Prostate gland (tissue), 2 donors: ENCODE measurements at regions not wholly inside any gene's neighbourhood (a gene's known extent, or its start where the extent isn't known, plus 50 kb on each side); places are given as distances from the start of the nearest gene placed in this dataset.

Source experiments
- POLR2A ChIP-seq: fragments of 450-650 bp; IDR thresholded peaks from one replicate; pipeline ENCODE4 v1.6.1; 2016; ENCODE audit warnings: antibody characterized with exemption, mild to moderate bottlenecking
- TF ChIP-seq, protein P1 (sequence below), 4 experiments: fragments of 200-600 bp in 2 of 4; fragments of 450-650 bp in 2 of 4; sonication (generic) in 2 of 4; IDR thresholded peaks; 1 replicate in 3 of 4; 2 replicates in 1 of 4; pipeline ENCODE4 v1.5.1; 2016 to 2019; ENCODE audit warnings: antibody characterized with exemption in 4 of 4, mild to moderate bottlenecking in 2 of 4, moderate library complexity in 2 of 4

DNA sequence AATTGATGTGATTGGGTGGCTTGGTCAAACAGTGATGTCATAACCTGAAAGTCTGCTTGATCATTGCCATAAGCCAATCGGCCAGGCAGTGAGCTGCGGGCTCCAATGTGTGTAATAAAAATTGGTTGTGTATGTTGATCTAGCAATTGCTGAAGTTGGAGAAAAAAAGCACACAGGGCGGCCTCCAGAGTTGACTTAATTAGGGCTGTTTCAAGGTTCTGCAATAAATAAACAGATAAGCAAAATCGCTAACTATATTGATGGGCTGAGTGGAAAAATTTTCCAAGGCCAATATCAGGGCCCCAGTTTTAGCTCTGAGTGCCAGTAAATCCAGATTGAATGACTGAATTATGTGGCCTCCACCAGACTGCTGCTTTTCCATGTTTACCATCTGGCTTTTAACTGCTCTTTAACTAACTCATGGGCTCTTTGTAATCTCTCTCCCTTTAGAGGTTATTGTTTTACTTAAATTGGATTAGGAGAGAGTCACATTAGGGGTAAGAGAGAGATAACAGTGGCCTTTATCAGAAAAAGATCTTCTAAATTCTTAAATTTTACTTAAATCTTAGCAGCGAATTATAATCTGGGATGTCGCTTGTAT is 160.6 kb upstream of the WDFY3 start:
- TF ChIP-seq, protein P1, sequence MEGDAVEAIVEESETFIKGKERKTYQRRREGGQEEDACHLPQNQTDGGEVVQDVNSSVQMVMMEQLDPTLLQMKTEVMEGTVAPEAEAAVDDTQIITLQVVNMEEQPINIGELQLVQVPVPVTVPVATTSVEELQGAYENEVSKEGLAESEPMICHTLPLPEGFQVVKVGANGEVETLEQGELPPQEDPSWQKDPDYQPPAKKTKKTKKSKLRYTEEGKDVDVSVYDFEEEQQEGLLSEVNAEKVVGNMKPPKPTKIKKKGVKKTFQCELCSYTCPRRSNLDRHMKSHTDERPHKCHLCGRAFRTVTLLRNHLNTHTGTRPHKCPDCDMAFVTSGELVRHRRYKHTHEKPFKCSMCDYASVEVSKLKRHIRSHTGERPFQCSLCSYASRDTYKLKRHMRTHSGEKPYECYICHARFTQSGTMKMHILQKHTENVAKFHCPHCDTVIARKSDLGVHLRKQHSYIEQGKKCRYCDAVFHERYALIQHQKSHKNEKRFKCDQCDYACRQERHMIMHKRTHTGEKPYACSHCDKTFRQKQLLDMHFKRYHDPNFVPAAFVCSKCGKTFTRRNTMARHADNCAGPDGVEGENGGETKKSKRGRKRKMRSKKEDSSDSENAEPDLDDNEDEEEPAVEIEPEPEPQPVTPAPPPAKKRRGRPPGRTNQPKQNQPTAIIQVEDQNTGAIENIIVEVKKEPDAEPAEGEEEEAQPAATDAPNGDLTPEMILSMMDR (IDR thresholded peaks at IDR 0.05) = no peak
- TF ChIP-seq POLR2A = no peak
